Activated CD4-positive, alpha-beta memory T cell treated with anti-CD3 and anti-CD28 coated beads, Interleukin-2, amount 10 ng/mL, durations not matched to agents 7 days and 5 days (primary cell): ENCODE measurements at regions not wholly inside any gene's neighbourhood (a gene's known extent, or its start where the extent isn't known, plus 50 kb on each side); places are given as distances from the start of the nearest gene placed in this dataset.

Source experiments
- CTCF ChIA-PET: fragments of 350-600 bp; sonication (Branson Sonifier 250); formaldehyde crosslinking; loops from one replicate; lab custom pipeline; 2021; ENCODE audit warnings: antibody characterized with exemption, inconsistent platforms; lab: Charles Lee
- POLR2A ChIA-PET: fragments of 350-600 bp; sonication (Branson Sonifier 250); formaldehyde crosslinking; loops from one replicate; lab custom pipeline; 2021; ENCODE audit warnings: antibody characterized with exemption; lab: Charles Lee
- DNase-seq: peaks from one replicate; pipeline ENCODE4 v3.0.0-alpha.2; 2020
- H3K27ac Mint-ChIP-seq: one replicate; pipeline ENCODE4 v1.8.0; 2021; ENCODE audit warnings: mild to moderate bottlenecking, mixed read lengths
- H3K27me3 Mint-ChIP-seq: one replicate; pipeline ENCODE4 v1.8.0; 2021; ENCODE audit warnings: mixed read lengths
- H3K36me3 Mint-ChIP-seq: one replicate; pipeline ENCODE4 v1.8.0; 2021; ENCODE audit warnings: low read depth, mixed read lengths
- H3K4me1 Mint-ChIP-seq: one replicate; pipeline ENCODE4 v1.8.0; 2021; ENCODE audit warnings: mixed read lengths
- H3K4me3 Mint-ChIP-seq: one replicate; pipeline ENCODE4 v1.8.0; 2021; ENCODE audit warnings: mild to moderate bottlenecking, mixed read lengths
- H3K9me3 Mint-ChIP-seq: one replicate; pipeline ENCODE4 v1.8.0; 2021; ENCODE audit warnings: mixed read lengths

GRCh38 chr5:143618141-143618540, 193.8 kb upstream of the HMHB1 start:
- H3K27me3 Mint-ChIP-seq = no peaks in the 10 kb centered on the region
- POLR2A ChIA-PET = interaction anchor here (1.9 kb wide), 1 partner anchor 13 kb away, joined by 4 read pairs; no protein-coding TSS in a partner anchor
- DNase-seq = no peak
- H3K4me1 Mint-ChIP-seq = peaks cover 11% of the 10 kb centered on the region
- peaks cover 5% of the 10 kb centered on the region for H3K36me3 Mint-ChIP-seq
- peaks cover 11% of the 10 kb centered on the region for H3K9me3 Mint-ChIP-seq
- CTCF ChIA-PET = no interaction called here
- H3K27ac Mint-ChIP-seq = no peak overlapping the region
- no peak overlapping the region for H3K4me3 Mint-ChIP-seq

- CTCF ChIA-PET = no interaction called here
- H3K4me1 Mint-ChIP-seq = peaks cover 20% of the 10 kb centered on the region
- H3K27me3 Mint-ChIP-seq = no peaks in the 10 kb centered on the region
- peaks cover 22% of the 10 kb centered on the region for H3K36me3 Mint-ChIP-seq
- H3K4me3 Mint-ChIP-seq = no peak overlapping the region
- no peak for DNase-seq
- POLR2A ChIA-PET = no interaction called here
- peaks cover 13% of the 10 kb centered on the region for H3K9me3 Mint-ChIP-seq
- H3K27ac Mint-ChIP-seq = no peak overlapping the region
Measured at GRCh38 chr5:143614831-143615230, 197.1 kb upstream of the HMHB1 start.

GRCh38 chr5:143613329-143613728, 198.6 kb upstream of the HMHB1 start:
- Mint-ChIP-seq H3K4me1 (peaks cover 20% of the 10 kb centered on the region), H3K36me3 (peaks cover 36% of the 10 kb centered on the region), H3K9me3 (peaks cover 27% of the 10 kb centered on the region), H3K27ac (no peak overlapping the region), H3K4me3 (no peak overlapping the region), H3K27me3 (no peaks in the 10 kb centered on the region)
- ChIA-PET POLR2A (no interaction called here), CTCF (no interaction called here)
- no peak for DNase-seq

GRCh38 chr5:143610946-143611345, 201.0 kb upstream of the HMHB1 start:
- CTCF ChIA-PET = interaction anchor here (0.6 kb wide), 1 partner anchor 358 kb away, joined by 3 read pairs; no protein-coding TSS in a partner anchor
- Mint-ChIP-seq H3K4me1 (peaks cover 35% of the 10 kb centered on the region), H3K27ac (no peak overlapping the region), H3K9me3 (peaks cover 31% of the 10 kb centered on the region), H3K27me3 (no peaks in the 10 kb centered on the region), H3K4me3 (no peak overlapping the region), H3K36me3 (peaks cover 46% of the 10 kb centered on the region)
- no peak for DNase-seq
- POLR2A ChIA-PET = no interaction called here

GRCh38 chr5:143606043-143606752, 202.7 kb upstream of the NR3C1 start:
- Mint-ChIP-seq H3K9me3 (peaks cover 38% of the 10 kb centered on the region), H3K4me1 (peaks cover 52% of the 10 kb centered on the region), H3K27me3 (no peaks in the 10 kb centered on the region), H3K36me3 (peaks cover 55% of the 10 kb centered on the region), H3K4me3 (peak overlapping the region; percentile 69), H3K27ac (peak overlapping the region; percentile 97)
- ChIA-PET CTCF (interaction anchor here (1.4 to 2.1 kb wide), 2 partner anchors 89 to 603 kb away, joined by 3 to 7 read pairs; no protein-coding TSS in a partner anchor), POLR2A (interaction anchor here (0.7 to 2.6 kb wide), 15 partner anchors 12 to 604 kb away, joined by 3 to 36 read pairs (median 5); partner anchors contain the start of genes KCTD16, NR3C1 and YIPF5)
- DNase-seq = peak; percentile 57

GRCh38 chr5:143605403-143606005, 202.0 kb upstream of the NR3C1 start:
- peaks cover 38% of the 10 kb centered on the region for H3K9me3 Mint-ChIP-seq
- H3K27me3 Mint-ChIP-seq = no peaks in the 10 kb centered on the region
- CTCF ChIA-PET = interaction anchor here (1.4 to 2.1 kb wide), 2 partner anchors 89 to 603 kb away, joined by 3 to 7 read pairs; no protein-coding TSS in a partner anchor
- peak; percentile 69 for DNase-seq
- H3K4me1 Mint-ChIP-seq = peaks cover 52% of the 10 kb centered on the region
- peak overlapping the region; percentile 69 for H3K4me3 Mint-ChIP-seq
- peak overlapping the region; percentile 97 for H3K27ac Mint-ChIP-seq
- H3K36me3 Mint-ChIP-seq = peaks cover 55% of the 10 kb centered on the region
- POLR2A ChIA-PET = interaction anchor here (0.7 to 2.6 kb wide), 18 partner anchors 12 to 603 kb away, joined by 3 to 36 read pairs (median 4); partner anchors contain the start of genes KCTD16, NR3C1 and YIPF5

- no peaks in the 10 kb centered on the region for H3K27me3 Mint-ChIP-seq
- H3K36me3 Mint-ChIP-seq = peaks cover 37% of the 10 kb centered on the region
- peaks cover 45% of the 10 kb centered on the region for H3K4me1 Mint-ChIP-seq
- no peak overlapping the region for H3K27ac Mint-ChIP-seq
- peaks cover 30% of the 10 kb centered on the region for H3K9me3 Mint-ChIP-seq
- ChIA-PET CTCF (no interaction called here), POLR2A (interaction anchor here (1.1 kb wide), 1 partner anchor 379 kb away, joined by 3 read pairs; no protein-coding TSS in a partner anchor)
- no peak overlapping the region for H3K4me3 Mint-ChIP-seq
- DNase-seq = no peak
Measured at GRCh38 chr5:143601917-143602333, 198.4 kb upstream of the NR3C1 start.

GRCh38 chr5:143601357-143601756, 197.9 kb upstream of the NR3C1 start:
- Mint-ChIP-seq H3K9me3 (peaks cover 30% of the 10 kb centered on the region), H3K4me1 (peaks cover 43% of the 10 kb centered on the region), H3K4me3 (no peak overlapping the region), H3K27ac (no peak overlapping the region), H3K36me3 (peaks cover 34% of the 10 kb centered on the region), H3K27me3 (no peaks in the 10 kb centered on the region)
- ChIA-PET CTCF (no interaction called here), POLR2A (interaction anchor here (1.1 kb wide), 1 partner anchor 379 kb away, joined by 3 read pairs; no protein-coding TSS in a partner anchor)
- no peak for DNase-seq

- H3K4me3 Mint-ChIP-seq = no peak overlapping the region
- CTCF ChIA-PET = no interaction called here
Measured at GRCh38 chr5:143600396-143601075, 197.1 kb upstream of the NR3C1 start.

GRCh38 chr5:143599474-143599873, 196.0 kb upstream of the NR3C1 start:
- peaks cover 27% of the 10 kb centered on the region for H3K36me3 Mint-ChIP-seq
- peaks cover 25% of the 10 kb centered on the region for H3K9me3 Mint-ChIP-seq
- H3K27ac Mint-ChIP-seq = no peak overlapping the region
- peaks cover 43% of the 10 kb centered on the region for H3K4me1 Mint-ChIP-seq
- no peaks in the 10 kb centered on the region for H3K27me3 Mint-ChIP-seq
- ChIA-PET CTCF (no interaction called here), POLR2A (no interaction called here)
- H3K4me3 Mint-ChIP-seq = no peak overlapping the region
- no peak for DNase-seq

More at GRCh38 chr5:143600396-143601075, 197.1 kb upstream of the NR3C1 start:
- H3K9me3 Mint-ChIP-seq = peaks cover 30% of the 10 kb centered on the region
- peaks cover 34% of the 10 kb centered on the region for H3K36me3 Mint-ChIP-seq
- DNase-seq = no peak
- no peak overlapping the region for H3K27ac Mint-ChIP-seq
- POLR2A ChIA-PET = no interaction called here
- peaks cover 43% of the 10 kb centered on the region for H3K4me1 Mint-ChIP-seq
- no peaks in the 10 kb centered on the region for H3K27me3 Mint-ChIP-seq

- Mint-ChIP-seq H3K36me3 (peaks cover 12% of the 10 kb centered on the region), H3K9me3 (peaks cover 13% of the 10 kb centered on the region), H3K27ac (no peak overlapping the region), H3K27me3 (no peaks in the 10 kb centered on the region), H3K4me3 (no peak overlapping the region), H3K4me1 (peaks cover 43% of the 10 kb centered on the region)
- no peak for DNase-seq
- CTCF ChIA-PET = no interaction called here
- POLR2A ChIA-PET = interaction anchor here (1.0 kb wide), 1 partner anchor 14 kb away, joined by 3 read pairs; no protein-coding TSS in a partner anchor
Measured at GRCh38 chr5:143596824-143597223, 193.3 kb upstream of the NR3C1 start.

- no peak for DNase-seq
- no peaks in the 10 kb centered on the region for H3K27me3 Mint-ChIP-seq
- ChIA-PET CTCF (no interaction called here), POLR2A (interaction anchor here (1.1 to 3.7 kb wide), 2 partner anchors 9 to 10 kb away, joined by 4 to 13 read pairs; no protein-coding TSS in a partner anchor)
- no peak overlapping the region for H3K4me3 Mint-ChIP-seq
- peaks cover 44% of the 10 kb centered on the region for H3K4me1 Mint-ChIP-seq
- peaks cover 9% of the 10 kb centered on the region for H3K36me3 Mint-ChIP-seq
- peak overlapping the region; percentile 79 for H3K27ac Mint-ChIP-seq
- H3K9me3 Mint-ChIP-seq = peaks cover 13% of the 10 kb centered on the region
Measured at GRCh38 chr5:143594902-143595818, 191.7 kb upstream of the NR3C1 start.
